HG03378 (cell line): ENCODE measurements at regions not wholly inside any gene's neighbourhood (a gene's known extent, or its start where the extent isn't known, plus 50 kb on each side); places are given as distances from the start of the nearest gene placed in this dataset.

Experiments
- ATAC-seq: cut with Tn5 transposase; IDR thresholded peaks from one replicate; pipeline ENCODE4 v1.9.1; 2021; ENCODE audit warnings: mild to moderate bottlenecking, moderate library complexity; ENCODE audit not compliant: unreplicated experiment

GRCh38 chr6:8529250-8529649 lies 93.9 kb upstream of the SLC35B3 start:
- ATAC-seq, result no peak

- no peak for ATAC-seq
Measured at GRCh38 chr6:8527818-8528217, 92.5 kb upstream of the SLC35B3 start.

- no peak for ATAC-seq
Measured at GRCh38 chr6:8526624-8527023, 91.3 kb upstream of the SLC35B3 start.

DNA sequence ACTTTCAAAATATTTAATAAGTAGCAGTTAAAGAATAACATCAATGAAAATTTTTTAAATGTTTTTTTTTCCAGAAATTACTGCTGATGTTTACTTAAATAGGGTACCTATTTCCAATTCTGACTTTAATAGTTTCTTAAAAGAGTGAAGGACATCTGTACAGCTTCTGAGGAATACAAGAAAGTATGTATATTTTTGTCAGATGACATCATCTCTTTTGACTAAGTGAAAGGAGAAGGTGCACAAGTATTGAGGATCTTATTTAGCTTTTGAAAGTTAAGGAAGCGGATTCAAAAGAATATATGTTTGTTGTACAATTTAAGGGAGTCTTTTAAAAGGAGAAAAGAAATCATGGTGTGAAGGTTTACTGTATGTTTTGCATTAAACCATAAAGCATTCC lies 90.0 kb upstream of the SLC35B3 start:
- ATAC-seq, result no peak

GRCh38 chr6:8513174-8513573 lies 77.8 kb upstream of the SLC35B3 start:
- no peak for ATAC-seq

- no peak for ATAC-seq
Measured at GRCh38 chr6:8507286-8507685, 71.9 kb upstream of the SLC35B3 start.

- ATAC-seq, result no peak
Measured at GRCh38 chr6:8506126-8506525, 70.8 kb upstream of the SLC35B3 start.

- no peak for ATAC-seq
Measured at GRCh38 chr6:8499540-8499939, 64.2 kb upstream of the SLC35B3 start.

GRCh38 chr6:8494730-8495129 lies 59.4 kb upstream of the SLC35B3 start:
- ATAC-seq, result no peak

DNA sequence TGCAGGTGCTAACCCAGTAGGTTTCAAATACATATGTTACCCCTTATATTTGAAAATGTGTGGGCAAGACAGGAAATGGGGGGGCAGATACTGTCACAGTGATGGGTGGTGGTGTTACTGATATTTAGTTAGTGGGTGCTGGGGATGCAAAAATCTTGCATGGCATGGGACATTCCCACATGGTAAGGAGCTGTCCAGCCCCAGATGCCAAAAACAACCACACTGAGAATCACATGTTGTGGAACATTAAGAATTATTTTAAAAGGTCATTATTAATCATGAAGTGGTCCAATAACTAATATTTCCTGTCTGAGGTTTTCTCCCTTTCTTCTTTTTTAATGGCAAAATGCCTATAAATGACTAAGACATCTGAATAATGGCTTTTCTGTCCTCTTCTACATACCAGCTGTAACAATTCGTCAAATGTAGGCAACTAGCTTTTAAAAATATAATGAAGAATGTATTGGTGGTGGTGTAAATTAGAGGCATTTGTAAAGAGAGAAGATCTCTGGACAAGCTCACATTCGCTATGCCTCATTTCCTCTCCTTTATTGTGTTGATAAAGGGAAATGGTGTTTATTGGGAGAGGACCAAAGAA lies 57.3 kb upstream of the SLC35B3 start:
- ATAC-seq, result no peak
